GM12878 (cell line): ENCODE measurements at regions not wholly inside any gene's neighbourhood (a gene's known extent, or its start where the extent isn't known, plus 50 kb on each side); places are given as distances from the start of the nearest gene placed in this dataset.

Experiments
- ATAC-seq: fragments of 200-7000 bp; cut with Tn5 transposase; 3 replicates; pipeline ENCODE4 v1.9.1; 2020; ENCODE audit warnings: mild to moderate bottlenecking, moderate library complexity
- BruUV-seq: library from RNA; stranded (reverse); fragments of 400-500 nt; replicated peaks from 2 replicates; lab custom pipeline; 2021; lab: Mats Ljungman, UMichigan
- CTCF ChIA-PET: fragments of 300-600 bp; sonication (Branson Sonifier 250); formaldehyde crosslinking; extraction: SDS; loops from one replicate; lab custom pipeline; 2021; ENCODE audit warnings: inconsistent platforms; lab: Yijun Ruan, JAX
- POLR2A ChIA-PET: fragments of 350-600 bp; formaldehyde crosslinking; extraction: SDS; loops from one replicate; lab custom pipeline; 2021; ENCODE audit warnings: inconsistent platforms; lab: Charles Lee
- RAD21 ChIA-PET: fragments of 300-600 bp; sonication (Branson Sonifier 250); formaldehyde crosslinking; loops from one replicate; lab custom pipeline; 2023; ENCODE audit warnings: antibody characterized with exemption; ENCODE audit not compliant: unreplicated experiment; lab: Charles Lee
- SMC1A ChIA-PET: fragments of 300-600 bp; sonication (Branson Sonifier 250); formaldehyde crosslinking; loops from one replicate; lab custom pipeline; 2023; ENCODE audit not compliant: unreplicated experiment, uncharacterized antibody; lab: Charles Lee
- DNase-seq: peaks from one replicate; pipeline ENCODE4 v3.0.0-alpha.2; 2011; ENCODE audit warnings: low read depth, low spot score
- FAIRE-seq: peaks from 3 replicates; lab custom pipeline; 2011; peaks lifted over from hg19 to GRCh38; lab: Jason Lieb, UNC
- H2AFZ ChIP-seq: 2 replicates; pipeline ENCODE4 v1.6.0; 2011; ENCODE audit warnings: low read depth, low read length, control low read depth; ENCODE audit not compliant: control insufficient read depth
- H3K27ac ChIP-seq: 2 replicates; pipeline ENCODE4 v1.5.1; 2011; ENCODE audit warnings: control low read depth; ENCODE audit not compliant: control insufficient read depth, insufficient read depth
- H3K27me3 ChIP-seq, 2 experiments: replicated peaks in 1 of 2; 2 replicates each; pipeline versions ENCODE4 v1.6.0 to v1.6.1; 2011; ENCODE audit warnings: low read length in 1 of 2; ENCODE audit not compliant: control insufficient read depth in 2 of 2, insufficient read depth in 2 of 2
- H3K36me3 ChIP-seq, 2 experiments: 2 replicates each; pipeline ENCODE4 v1.5.1; 2011; ENCODE audit warnings: low read length in 1 of 2; ENCODE audit not compliant: control insufficient read depth in 2 of 2, insufficient read depth in 2 of 2
- H3K4me1 ChIP-seq: 2 replicates; pipeline ENCODE4 v1.6.1; 2011; ENCODE audit warnings: mild to moderate bottlenecking, low read length, moderate library complexity, mixed read lengths; ENCODE audit not compliant: control insufficient read depth, insufficient read depth
- H3K4me2 ChIP-seq: 2 replicates; pipeline ENCODE4 v1.6.0; 2011; ENCODE audit warnings: control low read depth; ENCODE audit not compliant: control insufficient read depth, insufficient read depth
- H3K4me3 ChIP-seq: fragments of 200-600 bp; sonication (generic); 2 replicates; pipeline ENCODE4 v1.5.1; 2016
- H3K79me2 ChIP-seq: 2 replicates; pipeline ENCODE4 v1.6.0; 2011; ENCODE audit warnings: low read length; ENCODE audit not compliant: control insufficient read depth, insufficient read depth
- H3K9ac ChIP-seq: 2 replicates; pipeline ENCODE4 v1.8.0; 2011; ENCODE audit warnings: low read length, control low read depth, mixed read lengths; ENCODE audit not compliant: control insufficient read depth, insufficient read depth
- H3K9me3 ChIP-seq: replicated peaks from 3 replicates; pipeline ENCODE4 v1.5.1; 2011; ENCODE audit warnings: mild to moderate bottlenecking, low read length; ENCODE audit not compliant: control insufficient read depth, insufficient read depth
- H4K20me1 ChIP-seq: 2 replicates; pipeline ENCODE4 v1.6.0; 2011; ENCODE audit not compliant: control insufficient read depth, insufficient read depth
- BMI1 ChIP-seq: fragments of 450-650 bp; IDR thresholded peaks from 2 replicates; pipeline ENCODE4 v1.6.1; 2016; ENCODE audit warnings: mild to moderate bottlenecking, moderate library complexity, borderline replicate concordance
- BRCA1 ChIP-seq: IDR thresholded peaks from 2 replicates; pipeline ENCODE4 v1.6.1; 2011; ENCODE audit warnings: low read depth, low read length, improper control_type of control experiment
- CREM ChIP-seq: IDR thresholded peaks from 2 replicates; pipeline ENCODE4 v1.6.1; 2014; ENCODE audit warnings: antibody characterized with exemption, low read depth
- GABPA ChIP-seq: IDR thresholded peaks from 2 replicates; pipeline ENCODE4 v1.6.1; 2014; ENCODE audit warnings: antibody characterized with exemption, low read depth, mild to moderate bottlenecking, inconsistent platforms
- HDAC6 ChIP-seq: fragments of 200-600 bp; sonication (generic); IDR thresholded peaks from one replicate; pipeline ENCODE4 v1.8.0; 2017; ENCODE audit warnings: antibody characterized with exemption; ENCODE audit not compliant: unreplicated experiment
- IKZF1 ChIP-seq: fragments of 450-650 bp; conservative IDR thresholded peaks from 2 replicates; pipeline ENCODE4 v1.6.1; 2017; ENCODE audit warnings: antibody characterized with exemption, mild to moderate bottlenecking
- IRF4 ChIP-seq: IDR thresholded peaks from 2 replicates; pipeline ENCODE4 v1.6.1; 2011; ENCODE audit warnings: low read depth, low read length
- KAT2A ChIP-seq: conservative IDR thresholded peaks from 2 replicates; pipeline ENCODE4 v1.6.1; 2011; ENCODE audit warnings: low read depth, low read length; ENCODE audit not compliant: control insufficient read depth
- LARP7 ChIP-seq: fragments of 450-650 bp; IDR thresholded peaks from 2 replicates; pipeline ENCODE4 v1.6.1; 2017; ENCODE audit warnings: mild to moderate bottlenecking
- POLR2A ChIP-seq: IDR thresholded peaks from 2 replicates; pipeline ENCODE4 v1.6.1; 2011; ENCODE audit warnings: low read depth, mild to moderate bottlenecking, low read length
- RFX5 ChIP-seq: IDR thresholded peaks from 2 replicates; pipeline ENCODE4 v1.6.1; 2011; ENCODE audit warnings: low read depth, low read length, improper control_type of control experiment
- TCF3 ChIP-seq: IDR thresholded peaks from 2 replicates; pipeline ENCODE4 v1.6.1; 2012; ENCODE audit warnings: low read depth, mild to moderate bottlenecking, low read length, borderline replicate concordance; ENCODE audit not compliant: insufficient read depth
- ZNF274 ChIP-seq: IDR thresholded peaks from one replicate; pipeline ENCODE4 v1.8.0; 2011; ENCODE audit not compliant: insufficient read length, insufficient read depth
- WGBS: methylation state at CpG from one replicate; pipeline ENCODE4 v1.1.6; 2016; ENCODE audit warnings: low lambda C conversion rate; ENCODE audit not compliant: insufficient replicate concordance, insufficient coverage; ENCODE audit errors: missing lambda C conversion rate; 5-methylcytosine and 5-hydroxymethylcytosine counted together
- in situ Hi-C: fragments of 300-500 bp; cut with MboI; formaldehyde crosslinking; loops from 9 replicates; pipeline ENCODE4 v1.14.3; 2018; ENCODE audit warnings: mixed read lengths
- intact Hi-C: fragments of 100-400 bp; cut with micrococcal nuclease; formaldehyde crosslinking; loops from one replicate; pipeline ENCODE4 v1.14.2; 2022; ENCODE audit not compliant: unreplicated experiment
- TF ChIP-seq, protein P1 (sequence below): fragments of 450-650 bp; formaldehyde crosslinking; IDR thresholded peaks from 2 replicates; pipeline ENCODE4 v1.4.0; 2022; ENCODE audit warnings: mild to moderate bottlenecking, moderate library complexity

- TF ChIP-seq KAT2A (no peak), TCF3 (no peak)
Observed at GRCh38 chr6:148090326-148090725, 252.3 kb upstream of the SASH1 start (continued).

- Histone ChIP-seq H3K4me1 (no peaks in the 10 kb centered on the region), H3K79me2 (no peaks in the 10 kb centered on the region), H3K36me3 (no peaks in the 10 kb centered on the region), H3K4me3 (no peak overlapping the region), H3K9me3 (no peaks in the 10 kb centered on the region), H4K20me1 (no peaks in the 10 kb centered on the region), H2AFZ (no peak overlapping the region), H3K9ac (no peak overlapping the region), H3K4me2 (no peak overlapping the region), H3K27ac (no peak overlapping the region), H3K27me3 (no peaks in the 10 kb centered on the region)
- intact Hi-C loops = no loop called here
- no peak for FAIRE-seq
- in situ Hi-C loops = no loop called here
- BruUV-seq = no TSS peak
- POLR2A ChIA-PET = no interaction called here
- TF ChIP-seq POLR2A = no peak
- TF ChIP-seq RFX5 = no peak
- no peak for TF ChIP-seq BRCA1
- SMC1A ChIA-PET = no interaction called here
- CTCF ChIA-PET = no interaction called here
- RAD21 ChIA-PET = no interaction called here
- ATAC-seq = no peak
- no peak for DNase-seq
Observed at GRCh38 chr6:148091394-148091793, 251.2 kb upstream of the SASH1 start.

DNA sequence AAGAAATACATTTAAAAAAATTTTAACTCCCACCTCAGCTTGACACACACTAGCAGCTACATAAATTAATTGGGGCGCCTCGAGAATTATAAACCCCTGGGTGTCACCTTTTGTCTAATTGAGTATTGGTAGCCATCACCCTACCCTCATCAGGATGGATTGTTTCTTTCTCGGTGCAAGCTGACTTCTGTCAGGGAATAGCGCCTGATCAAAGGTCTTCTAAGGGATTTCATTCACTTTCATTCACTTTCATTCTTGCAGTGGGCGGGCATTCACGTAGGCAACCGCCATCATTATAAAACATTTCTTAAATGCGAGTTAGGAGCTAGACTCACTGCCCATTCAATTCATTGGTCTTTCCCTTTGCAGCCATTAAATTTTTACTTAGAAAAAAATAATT lies 239.2 kb upstream of the SASH1 start:
- Histone ChIP-seq H3K4me3 (no peak overlapping the region), H2AFZ (no peak overlapping the region), H3K27me3 (no peaks in the 10 kb centered on the region), H3K79me2 (no peaks in the 10 kb centered on the region), H3K9me3 (no peaks in the 10 kb centered on the region), H3K4me2 (no peak overlapping the region), H3K4me1 (no peaks in the 10 kb centered on the region), H3K36me3 (no peaks in the 10 kb centered on the region), H3K9ac (no peak overlapping the region), H4K20me1 (no peaks in the 10 kb centered on the region), H3K27ac (no peak overlapping the region)
- POLR2A ChIA-PET = no interaction called here
- no peak for FAIRE-seq
- intact Hi-C loops = no loop called here
- in situ Hi-C loops = no loop called here
- no peak for DNase-seq
- no peak for ATAC-seq
- CTCF ChIA-PET = no interaction called here
- SMC1A ChIA-PET = interaction anchor here (1.1 kb wide), 1 partner anchor 9 kb away, joined by 4 read pairs; no protein-coding TSS in a partner anchor
- BruUV-seq = no TSS peak
- 52% methylated on average over 8 of the region's 8 CpGs for WGBS
- RAD21 ChIA-PET = no interaction called here
- TF ChIP-seq CREM (no peak), IKZF1 (no peak), BMI1 (no peak), HDAC6 (no peak), IRF4 (no peak), ZNF274 (no peak), LARP7 (no peak), KAT2A (no peak), GABPA (no peak)
- TF ChIP-seq, protein P1, sequence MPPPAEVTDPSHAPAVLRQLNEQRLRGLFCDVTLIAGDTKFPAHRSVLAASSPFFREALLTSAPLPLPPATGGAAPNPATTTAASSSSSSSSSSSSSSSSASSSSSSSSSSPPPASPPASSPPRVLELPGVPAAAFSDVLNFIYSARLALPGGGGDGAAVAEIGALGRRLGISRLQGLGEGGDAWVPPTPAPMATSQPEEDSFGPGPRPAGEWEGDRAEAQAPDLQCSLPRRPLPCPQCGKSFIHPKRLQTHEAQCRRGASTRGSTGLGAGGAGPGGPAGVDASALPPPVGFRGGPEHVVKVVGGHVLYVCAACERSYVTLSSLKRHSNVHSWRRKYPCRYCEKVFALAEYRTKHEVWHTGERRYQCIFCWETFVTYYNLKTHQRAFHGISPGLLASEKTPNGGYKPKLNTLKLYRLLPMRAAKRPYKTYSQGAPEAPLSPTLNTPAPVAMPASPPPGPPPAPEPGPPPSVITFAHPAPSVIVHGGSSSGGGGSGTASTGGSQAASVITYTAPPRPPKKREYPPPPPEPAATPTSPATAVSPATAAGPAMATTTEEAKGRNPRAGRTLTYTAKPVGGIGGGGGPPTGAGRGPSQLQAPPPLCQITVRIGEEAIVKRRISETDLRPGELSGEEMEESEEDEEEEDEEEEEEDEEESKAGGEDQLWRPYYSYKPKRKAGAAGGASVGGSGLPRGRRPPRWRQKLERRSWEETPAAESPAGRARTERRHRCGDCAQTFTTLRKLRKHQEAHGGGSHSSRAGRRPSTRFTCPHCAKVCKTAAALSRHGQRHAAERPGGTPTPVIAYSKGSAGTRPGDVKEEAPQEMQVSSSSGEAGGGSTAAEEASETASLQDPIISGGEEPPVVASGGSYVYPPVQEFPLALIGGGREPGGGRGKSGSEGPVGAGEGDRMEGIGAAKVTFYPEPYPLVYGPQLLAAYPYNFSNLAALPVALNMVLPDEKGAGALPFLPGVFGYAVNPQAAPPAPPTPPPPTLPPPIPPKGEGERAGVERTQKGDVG = no peak
